ENCODE measurements at regions not wholly inside any gene's neighbourhood (a gene's known extent, or its start where the extent isn't known, plus 50 kb on each side); places are given as distances from the start of the nearest gene placed in this dataset.

GRCh38 chr5:15446552-15446951, 53.4 kb upstream of the FBXL7 start:
- TF ChIP-seq EZH2 (IDR thresholded peaks at IDR 0.05; ENCODE audit: low read length): no peak
- TF ChIP-seq, protein P1, sequence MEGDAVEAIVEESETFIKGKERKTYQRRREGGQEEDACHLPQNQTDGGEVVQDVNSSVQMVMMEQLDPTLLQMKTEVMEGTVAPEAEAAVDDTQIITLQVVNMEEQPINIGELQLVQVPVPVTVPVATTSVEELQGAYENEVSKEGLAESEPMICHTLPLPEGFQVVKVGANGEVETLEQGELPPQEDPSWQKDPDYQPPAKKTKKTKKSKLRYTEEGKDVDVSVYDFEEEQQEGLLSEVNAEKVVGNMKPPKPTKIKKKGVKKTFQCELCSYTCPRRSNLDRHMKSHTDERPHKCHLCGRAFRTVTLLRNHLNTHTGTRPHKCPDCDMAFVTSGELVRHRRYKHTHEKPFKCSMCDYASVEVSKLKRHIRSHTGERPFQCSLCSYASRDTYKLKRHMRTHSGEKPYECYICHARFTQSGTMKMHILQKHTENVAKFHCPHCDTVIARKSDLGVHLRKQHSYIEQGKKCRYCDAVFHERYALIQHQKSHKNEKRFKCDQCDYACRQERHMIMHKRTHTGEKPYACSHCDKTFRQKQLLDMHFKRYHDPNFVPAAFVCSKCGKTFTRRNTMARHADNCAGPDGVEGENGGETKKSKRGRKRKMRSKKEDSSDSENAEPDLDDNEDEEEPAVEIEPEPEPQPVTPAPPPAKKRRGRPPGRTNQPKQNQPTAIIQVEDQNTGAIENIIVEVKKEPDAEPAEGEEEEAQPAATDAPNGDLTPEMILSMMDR (optimal IDR thresholded peaks at IDR 0.05 in 1 of 3, IDR thresholded peaks at IDR 0.05 in 1 of 3, conservative IDR thresholded peaks at IDR 0.05 in 1 of 3; ENCODE audit: extremely low read depth in 1 of 3, insufficient read depth in 2 of 3, low read length in 3 of 3): no peak
